Suprapubic skin (tissue), 3 donors: ENCODE measurements at regions not wholly inside any gene's neighbourhood (a gene's known extent, or its start where the extent isn't known, plus 50 kb on each side); places are given as distances from the start of the nearest gene placed in this dataset.

ENCODE experiments used
- EP300 ChIP-seq: sonication (generic); formaldehyde crosslinking; IDR thresholded peaks from one replicate; pipeline ENCODE4 v1.6.1; 2017; ENCODE audit warnings: antibody characterized with exemption
- TF ChIP-seq, protein P1 (sequence below), 2 donors: fragments of 200-600 bp in 1 of 2; fragments of 450-650 bp in 1 of 2; sonication (generic) in 1 of 2; IDR thresholded peaks; one replicate each; pipeline ENCODE4 v1.5.1; 2016 to 2019; ENCODE audit warnings: antibody characterized with exemption in 2 of 2, mild to moderate bottlenecking in 1 of 2, moderate library complexity in 1 of 2

DNA sequence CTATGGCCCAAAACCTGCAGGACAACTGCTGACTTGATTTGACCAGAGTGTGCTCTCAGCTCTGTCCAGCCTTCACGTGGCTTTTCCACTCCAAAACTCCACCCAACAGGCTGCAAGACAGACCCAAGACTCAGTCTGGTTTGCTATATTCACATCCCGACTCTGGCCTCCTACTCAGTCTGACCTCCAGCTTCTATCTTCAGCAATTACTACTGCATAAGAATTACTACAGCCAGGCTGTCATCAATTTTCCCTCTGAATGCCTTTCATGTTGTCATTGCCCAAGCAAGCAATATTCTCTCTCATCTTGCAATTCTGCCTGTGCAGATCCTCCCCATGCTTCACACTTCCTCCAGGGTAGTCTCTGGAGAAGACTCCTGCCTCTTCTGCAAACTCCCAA, 53.6 kb upstream of the GYPC start:
- TF ChIP-seq, protein P1, sequence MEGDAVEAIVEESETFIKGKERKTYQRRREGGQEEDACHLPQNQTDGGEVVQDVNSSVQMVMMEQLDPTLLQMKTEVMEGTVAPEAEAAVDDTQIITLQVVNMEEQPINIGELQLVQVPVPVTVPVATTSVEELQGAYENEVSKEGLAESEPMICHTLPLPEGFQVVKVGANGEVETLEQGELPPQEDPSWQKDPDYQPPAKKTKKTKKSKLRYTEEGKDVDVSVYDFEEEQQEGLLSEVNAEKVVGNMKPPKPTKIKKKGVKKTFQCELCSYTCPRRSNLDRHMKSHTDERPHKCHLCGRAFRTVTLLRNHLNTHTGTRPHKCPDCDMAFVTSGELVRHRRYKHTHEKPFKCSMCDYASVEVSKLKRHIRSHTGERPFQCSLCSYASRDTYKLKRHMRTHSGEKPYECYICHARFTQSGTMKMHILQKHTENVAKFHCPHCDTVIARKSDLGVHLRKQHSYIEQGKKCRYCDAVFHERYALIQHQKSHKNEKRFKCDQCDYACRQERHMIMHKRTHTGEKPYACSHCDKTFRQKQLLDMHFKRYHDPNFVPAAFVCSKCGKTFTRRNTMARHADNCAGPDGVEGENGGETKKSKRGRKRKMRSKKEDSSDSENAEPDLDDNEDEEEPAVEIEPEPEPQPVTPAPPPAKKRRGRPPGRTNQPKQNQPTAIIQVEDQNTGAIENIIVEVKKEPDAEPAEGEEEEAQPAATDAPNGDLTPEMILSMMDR (IDR thresholded peaks at IDR 0.05): no peak
- TF ChIP-seq EP300: no peak
